Ovary (tissue), 7 donors: ENCODE measurements at regions not wholly inside any gene's neighbourhood (a gene's known extent, or its start where the extent isn't known, plus 50 kb on each side); places are given as distances from the start of the nearest gene placed in this dataset.

Experiments used
- DNase-seq, 5 donors: peaks; one replicate each; pipeline ENCODE4 v3.0.0-alpha.2; 2019 to 2020
- H3K27ac ChIP-seq, 2 donors: fragments of 200-600 bp; one replicate each; pipeline versions ENCODE4 v1.5.1 to v1.8.0; 2019 to 2022
- H3K27me3 ChIP-seq: fragments of 200-600 bp; one replicate; pipeline ENCODE4 v1.8.0; 2022
- H3K36me3 ChIP-seq: fragments of 200-600 bp; sonication (generic); one replicate; pipeline ENCODE4 v1.5.1; 2019
- H3K4me1 ChIP-seq: one replicate; pipeline ENCODE4 v1.8.1; 2013; ENCODE audit warnings: mild to moderate bottlenecking, moderate library complexity; ENCODE audit not compliant: insufficient read depth
- H3K4me3 ChIP-seq: fragments of 200-600 bp; sonication (generic); one replicate; pipeline ENCODE4 v1.5.1; 2017
- H3K9me3 ChIP-seq, 2 donors: fragments of 200-600 bp in 1 of 2; sonication (generic) in 1 of 2; one replicate each; pipeline versions ENCODE4 v1.5.1 to v1.8.1; 2013 to 2019; ENCODE audit warnings: mild to moderate bottlenecking in 1 of 2, moderate library complexity in 1 of 2
- CTCF ChIP-seq, 3 donors: fragments of 450-650 bp in 2 of 3; fragments of 200-600 bp in 1 of 3; IDR thresholded peaks; one replicate each; pipeline versions ENCODE4 v1.5.1 to v1.8.0; 2016 to 2022; ENCODE audit warnings: antibody characterized with exemption in 3 of 3, mild to moderate bottlenecking in 1 of 3
- EP300 ChIP-seq: sonication (generic); formaldehyde crosslinking; IDR thresholded peaks from one replicate; pipeline ENCODE4 v1.6.1; 2017; ENCODE audit warnings: antibody characterized with exemption
- POLR2A ChIP-seq: fragments of 450-650 bp; IDR thresholded peaks from one replicate; pipeline ENCODE4 v1.6.1; 2017; ENCODE audit warnings: antibody characterized with exemption, mild to moderate bottlenecking, moderate library complexity
- WGBS, 3 donors: extraction: QIAGEN DNeasy Blood & Tissue Kit in 1 of 3; methylation state at CpG; one replicate each; pipeline versions ENCODE4 v1.1.5 to v1.1.7; 2013 to 2017; 5-methylcytosine and 5-hydroxymethylcytosine counted together
- intact Hi-C, 4 donors: fragments of 100-400 bp; cut with DNase I; formaldehyde crosslinking; loops; one replicate each; pipeline versions ENCODE4 v1.11.0 to v1.15.1; 2022 to 2023
- donor health status: DM: no; HTN: no; CAD: no; lungs with moderate emphysema.
- donor health status: DM: no; HTN: no; CAD: no.
- donor health status: Bipolar disorder and iron deficiency.
- donor health status: DM: no; HTN: no; CAD: no.
- donor health status: DM: yes; HTN: yes; CAD: no.

- Histone ChIP-seq H3K36me3 (no peaks in the 10 kb centered on the region), H3K4me1 (no peaks in the 10 kb centered on the region), H3K4me3 (no peak overlapping the region), H3K27me3 (no peaks in the 10 kb centered on the region), H3K27ac (no peak overlapping the region), H3K9me3 (no peaks in the 10 kb centered on the region)
- intact Hi-C loops, result no loop called here
- 25 to 31% (median 28%) methylated on average over 3 of the region's 3 CpGs for WGBS, 3 donors
- no peak for TF ChIP-seq POLR2A
- TF ChIP-seq CTCF (IDR thresholded peaks at IDR 0.05), result no peak
- no peak for TF ChIP-seq EP300
- DNase-seq, result no peak
Measured at GRCh38 chr5:124622851-124623250, 123.6 kb downstream of the ZNF608 start.

GRCh38 chr5:124621279-124621678 lies 125.2 kb downstream of the ZNF608 start:
- no peaks in the 10 kb centered on the region for H3K4me1 ChIP-seq
- no peak overlapping the region for H3K27ac ChIP-seq
- TF ChIP-seq CTCF (IDR thresholded peaks at IDR 0.05), result no peak
- TF ChIP-seq POLR2A, result no peak
- TF ChIP-seq EP300, result no peak
- no peaks in the 10 kb centered on the region for H3K27me3 ChIP-seq
- H3K4me3 ChIP-seq, result no peak overlapping the region
- no peak for DNase-seq
- H3K36me3 ChIP-seq, result no peaks in the 10 kb centered on the region
- WGBS, 3 donors, result 72 to 76% (median 75%) methylated on average over 5 of the region's 5 CpGs
- no peaks in the 10 kb centered on the region for H3K9me3 ChIP-seq
- intact Hi-C loops, result no loop called here

- Histone ChIP-seq H3K36me3 (no peaks in the 10 kb centered on the region), H3K4me1 (no peaks in the 10 kb centered on the region), H3K27ac (no peak overlapping the region), H3K4me3 (no peak overlapping the region), H3K9me3 (no peaks in the 10 kb centered on the region), H3K27me3 (no peaks in the 10 kb centered on the region)
- TF ChIP-seq POLR2A, result no peak
- no peak for TF ChIP-seq CTCF (IDR thresholded peaks at IDR 0.05)
- no peak for TF ChIP-seq EP300
- WGBS, 3 donors, result 81 to 83% (median 83%) methylated on average over 2 of the region's 2 CpGs
- intact Hi-C loops, result no loop called here
- DNase-seq, result no peak
Measured at GRCh38 chr5:124620743-124621142, 125.7 kb downstream of the ZNF608 start.

GRCh38 chr5:124619121-124619520 lies 127.3 kb downstream of the ZNF608 start:
- 53 to 60% (median 54%) methylated on average over 4 of the region's 4 CpGs for WGBS, 3 donors
- intact Hi-C loops, result no loop called here
- Histone ChIP-seq H3K4me1 (no peaks in the 10 kb centered on the region), H3K27me3 (no peaks in the 10 kb centered on the region), H3K27ac (no peak overlapping the region), H3K4me3 (no peak overlapping the region), H3K36me3 (no peaks in the 10 kb centered on the region), H3K9me3 (no peaks in the 10 kb centered on the region)
- TF ChIP-seq POLR2A, result no peak
- TF ChIP-seq CTCF (IDR thresholded peaks at IDR 0.05), result no peak
- TF ChIP-seq EP300, result no peak
- no peak for DNase-seq

- Histone ChIP-seq H3K27me3 (no peaks in the 10 kb centered on the region), H3K9me3 (no peaks in the 10 kb centered on the region), H3K4me1 (no peaks in the 10 kb centered on the region), H3K27ac (no peak overlapping the region), H3K4me3 (no peak overlapping the region), H3K36me3 (no peaks in the 10 kb centered on the region)
- DNase-seq, result no peak
- intact Hi-C loops, result no loop called here
- 91 to 99% (median 96%) methylated on average over 1 of the region's 1 CpG for WGBS, 3 donors
- TF ChIP-seq POLR2A, result no peak
- no peak for TF ChIP-seq CTCF (IDR thresholded peaks at IDR 0.05)
Measured at GRCh38 chr5:124617787-124618186, 128.7 kb downstream of the ZNF608 start.
